ENCODE measurements at regions not wholly inside any gene's neighbourhood (a gene's known extent, or its start where the extent isn't known, plus 50 kb on each side); places are given as distances from the start of the nearest gene placed in this dataset.

- TF ChIP-seq CTCF (conservative IDR thresholded peaks at IDR 0.05; ENCODE audit: low read depth in 2 of 2), result no peak
- no peak for TF ChIP-seq REST (IDR thresholded peaks at IDR 0.05; ENCODE audit: unreplicated experiment)
- no peak for TF ChIP-seq EZH2 (IDR thresholded peaks at IDR 0.05; ENCODE audit: low read depth, unreplicated experiment)
- TF ChIP-seq CREB1 (CRISPR knock-in tag; IDR thresholded peaks at IDR 0.05; ENCODE audit: low read depth), result no peak
- no peak for TF ChIP-seq POLR2AphosphoS5 (IDR thresholded peaks at IDR 0.05; ENCODE audit: low read depth)
Observed at GRCh38 chr6:114739656-114740055, 396.8 kb upstream of the HS3ST5 start.

All from GM23338 (cell line).